HCT116 (cell line): ENCODE measurements at regions not wholly inside any gene's neighbourhood (a gene's known extent, or its start where the extent isn't known, plus 50 kb on each side); places are given as distances from the start of the nearest gene placed in this dataset.

Experiments used
- CEBPB ChIP-seq: IDR thresholded peaks from 2 replicates; pipeline ENCODE4 v1.6.1; 2012; ENCODE audit warnings: low read depth
- EZH2 ChIP-seq: fragments of 200-600 bp; sonication (generic); IDR thresholded peaks from 2 replicates; pipeline ENCODE4 v1.6.1; 2017; ENCODE audit warnings: antibody characterized with exemption, mixed run types
- EZH2phosphoT487 ChIP-seq: fragments of 200-600 bp; IDR thresholded peaks from 2 replicates; pipeline ENCODE4 v1.6.1; 2018; ENCODE audit warnings: antibody characterized with exemption, borderline replicate concordance
- FOSL1 ChIP-seq: IDR thresholded peaks from 2 replicates; pipeline ENCODE4 v1.6.1; 2012; ENCODE audit warnings: low read depth
- JUND ChIP-seq: IDR thresholded peaks from 2 replicates; pipeline ENCODE4 v1.6.1; 2012
- POLR2A ChIP-seq: IDR thresholded peaks from 2 replicates; pipeline ENCODE4 v1.7.0; 2011; ENCODE audit warnings: borderline replicate concordance; ENCODE audit not compliant: insufficient read depth, insufficient read length; ENCODE audit errors: extremely low read depth
- POLR2AphosphoS5 ChIP-seq: IDR thresholded peaks from 2 replicates; pipeline ENCODE4 v1.6.1; 2011; ENCODE audit warnings: mild to moderate bottlenecking, low read depth, low read length, moderate library complexity
- SIN3A ChIP-seq: IDR thresholded peaks from 2 replicates; pipeline ENCODE4 v1.6.1; 2012; ENCODE audit warnings: low read depth
- SRF ChIP-seq: IDR thresholded peaks from 2 replicates; pipeline ENCODE4 v1.6.1; 2012; ENCODE audit warnings: low read depth
- ZFX ChIP-seq: fragments of 450-650 bp; IDR thresholded peaks from 2 replicates; pipeline ENCODE4 v1.6.1; 2017
- ZNF274 ChIP-seq: fragments of 200-500 bp; sonication (Bioruptor generic); IDR thresholded peaks from 2 replicates; pipeline ENCODE4 v1.6.1; 2014; ENCODE audit warnings: mild to moderate bottlenecking, low read depth, low read length, inconsistent platforms
- TF ChIP-seq, protein P1 (sequence below), 3 experiments: fragments of 200-600 bp in 1 of 3; sonication (generic) in 1 of 3; IDR thresholded peaks in 2 of 3; conservative IDR thresholded peaks in 1 of 3; 2 replicates each; pipeline ENCODE4 v1.5.1; 2012 to 2017; ENCODE audit warnings: low read depth in 2 of 3, low read length in 2 of 3, antibody characterized with exemption in 1 of 3, borderline replicate concordance in 1 of 3, control low read depth in 1 of 3, mild to moderate bottlenecking in 1 of 3, mixed read lengths in 1 of 3, mixed run types in 1 of 3, moderate library complexity in 1 of 3; ENCODE audit not compliant: insufficient read depth in 1 of 3

- TF ChIP-seq CEBPB (no peak), POLR2A (no peak), SIN3A (no peak), EZH2 (no peak), ZNF274 (no peak), ZFX (no peak), SRF (no peak), POLR2AphosphoS5 (no peak), JUND (no peak), FOSL1 (no peak), EZH2phosphoT487 (no peak)
- TF ChIP-seq, protein P1, sequence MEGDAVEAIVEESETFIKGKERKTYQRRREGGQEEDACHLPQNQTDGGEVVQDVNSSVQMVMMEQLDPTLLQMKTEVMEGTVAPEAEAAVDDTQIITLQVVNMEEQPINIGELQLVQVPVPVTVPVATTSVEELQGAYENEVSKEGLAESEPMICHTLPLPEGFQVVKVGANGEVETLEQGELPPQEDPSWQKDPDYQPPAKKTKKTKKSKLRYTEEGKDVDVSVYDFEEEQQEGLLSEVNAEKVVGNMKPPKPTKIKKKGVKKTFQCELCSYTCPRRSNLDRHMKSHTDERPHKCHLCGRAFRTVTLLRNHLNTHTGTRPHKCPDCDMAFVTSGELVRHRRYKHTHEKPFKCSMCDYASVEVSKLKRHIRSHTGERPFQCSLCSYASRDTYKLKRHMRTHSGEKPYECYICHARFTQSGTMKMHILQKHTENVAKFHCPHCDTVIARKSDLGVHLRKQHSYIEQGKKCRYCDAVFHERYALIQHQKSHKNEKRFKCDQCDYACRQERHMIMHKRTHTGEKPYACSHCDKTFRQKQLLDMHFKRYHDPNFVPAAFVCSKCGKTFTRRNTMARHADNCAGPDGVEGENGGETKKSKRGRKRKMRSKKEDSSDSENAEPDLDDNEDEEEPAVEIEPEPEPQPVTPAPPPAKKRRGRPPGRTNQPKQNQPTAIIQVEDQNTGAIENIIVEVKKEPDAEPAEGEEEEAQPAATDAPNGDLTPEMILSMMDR (IDR thresholded peaks at IDR 0.05 in 2 of 3, conservative IDR thresholded peaks at IDR 0.05 in 1 of 3; ENCODE audit: borderline replicate concordance in 1 of 3, insufficient read depth in 1 of 3, low read depth in 2 of 3, low read length in 2 of 3): no peak
Measured at GRCh38 chr19:28988066-28988465, 224.9 kb downstream of the UQCRFS1 start.
